Common myeloid progenitor, CD34-positive (primary cell): ENCODE measurements at regions not wholly inside any gene's neighbourhood (a gene's known extent, or its start where the extent isn't known, plus 50 kb on each side); places are given as distances from the start of the nearest gene placed in this dataset.
"Not testable (repeated sequence)": the region's sequence is repeated elsewhere in the genome, so short reads cannot be mapped to it uniquely, and the experiment has no call there.

Experiments used
- CTCF ChIA-PET: fragments of 350-600 bp; sonication (Branson Sonifier 250); formaldehyde crosslinking; loops from one replicate; lab custom pipeline; 2021; ENCODE audit warnings: antibody characterized with exemption; lab: Charles Lee
- POLR2A ChIA-PET: fragments of 350-600 bp; sonication (Branson Sonifier 250); formaldehyde crosslinking; loops from one replicate; lab custom pipeline; 2021; ENCODE audit warnings: antibody characterized with exemption; lab: Charles Lee
- DNase-seq, 3 donors: peaks; one replicate each; pipeline versions ENCODE4 v3.0.0 to v3.0.0-alpha.2; 2013
- H3K27ac ChIP-seq, 2 experiments: 1 replicate in 1 of 2; 2 replicates in 1 of 2; pipeline ENCODE4 v1.7.0; 2013; ENCODE audit warnings: inconsistent platforms in 2 of 2, low read length in 2 of 2, mild to moderate bottlenecking in 2 of 2, low read depth in 1 of 2, moderate library complexity in 1 of 2; ENCODE audit not compliant: severe bottlenecking in 2 of 2, insufficient read depth in 1 of 2, poor library complexity in 1 of 2
- H3K27me3 ChIP-seq, 5 experiments: replicated peaks in 2 of 5; 1 replicate in 3 of 5; 2 replicates in 2 of 5; pipeline versions ENCODE4 v1.6.1 to v1.7.0; 2013; ENCODE audit warnings: low read length in 4 of 5, mild to moderate bottlenecking in 2 of 5, moderate library complexity in 2 of 5, inconsistent platforms in 1 of 5; ENCODE audit not compliant: insufficient read depth in 5 of 5, control insufficient read depth in 4 of 5
- H3K36me3 ChIP-seq, 4 experiments: 1 replicate in 2 of 4; 2 replicates in 2 of 4; pipeline versions ENCODE4 v1.6.1 to v1.7.0; 2013; ENCODE audit warnings: low read length in 3 of 4, control low read depth in 1 of 4, mild to moderate bottlenecking in 1 of 4; ENCODE audit not compliant: control insufficient read depth in 4 of 4, insufficient read depth in 4 of 4
- H3K4me1 ChIP-seq, 4 experiments: 1 replicate in 3 of 4; 2 replicates in 1 of 4; pipeline versions ENCODE4 v1.6.1 to v1.7.1; 2013; ENCODE audit warnings: low read length in 3 of 4, mild to moderate bottlenecking in 3 of 4, control low read depth in 1 of 4, inconsistent platforms in 1 of 4, moderate library complexity in 1 of 4; ENCODE audit not compliant: control insufficient read depth in 4 of 4, insufficient read depth in 4 of 4; ENCODE audit errors: control extremely low read depth in 1 of 4
- H3K4me3 ChIP-seq, 7 experiments: 1 replicate in 4 of 7; 2 replicates in 3 of 7; pipeline versions ENCODE4 v1.5.1 to v1.7.0; 2013; ENCODE audit warnings: mild to moderate bottlenecking in 7 of 7, low read length in 6 of 7, moderate library complexity in 6 of 7, inconsistent platforms in 2 of 7, low read depth in 2 of 7, control low read depth in 1 of 7; ENCODE audit not compliant: insufficient read depth in 4 of 7, control insufficient read depth in 1 of 7; ENCODE audit errors: extremely low read depth in 1 of 7
- H3K9me3 ChIP-seq, 5 experiments: 1 replicate in 4 of 5; 2 replicates in 1 of 5; pipeline versions ENCODE4 v1.6.1 to v1.7.1; 2013; ENCODE audit warnings: low read length in 4 of 5, mild to moderate bottlenecking in 2 of 5, inconsistent platforms in 1 of 5, low read depth in 1 of 5, moderate library complexity in 1 of 5; ENCODE audit not compliant: control insufficient read depth in 4 of 5, insufficient read depth in 2 of 5; ENCODE audit errors: control extremely low read depth in 1 of 5
- WGBS: methylation state at CpG from one replicate; pipeline ENCODE4 v1.1.5; 2013; ENCODE audit not compliant: insufficient coverage; 5-methylcytosine and 5-hydroxymethylcytosine counted together

GRCh38 chrX:128691872-128692271 is 639.7 kb upstream of the ACTRT1 start:
- Histone ChIP-seq H3K27me3 (no peaks in the 10 kb centered on the region), H3K36me3 (no peaks in the 10 kb centered on the region), H3K9me3 (no peaks in the 10 kb centered on the region), H3K4me3 (no peak overlapping the region), H3K4me1 (no peaks in the 10 kb centered on the region), H3K27ac (no peak overlapping the region)
- no peak for DNase-seq
- no CpG with 5 or more reads among the region's 6 CpGs for WGBS
- ChIA-PET CTCF (no interaction called here), POLR2A (no interaction called here)

GRCh38 chrX:128685387-128685786 is 633.2 kb upstream of the ACTRT1 start:
- no peak overlapping the region for H3K27ac ChIP-seq
- WGBS, result 63% methylated on average over 1 of the region's 2 CpGs
- no peaks in the 10 kb centered on the region for H3K9me3 ChIP-seq
- no peaks in the 10 kb centered on the region for H3K27me3 ChIP-seq
- ChIA-PET CTCF (no interaction called here), POLR2A (no interaction called here)
- no peaks in the 10 kb centered on the region for H3K4me1 ChIP-seq
- no peak overlapping the region for H3K4me3 ChIP-seq
- no peaks in the 10 kb centered on the region for H3K36me3 ChIP-seq
- DNase-seq, result no peak

- 69% methylated on average over 3 of the region's 4 CpGs for WGBS
- H3K4me3 ChIP-seq, result no peak overlapping the region
- ChIA-PET POLR2A (no interaction called here), CTCF (no interaction called here)
- H3K27me3 ChIP-seq, result no peaks in the 10 kb centered on the region
- H3K36me3 ChIP-seq, result no peaks in the 10 kb centered on the region
- peaks cover 0 to 3% (median 0%) of the 10 kb centered on the region in 5 experiments for H3K9me3 ChIP-seq
- H3K27ac ChIP-seq, result no peak overlapping the region
- no peaks in the 10 kb centered on the region for H3K4me1 ChIP-seq
- DNase-seq, result no peak
Observed at GRCh38 chrX:128676651-128677050, 624.4 kb upstream of the ACTRT1 start.

GRCh38 chrX:128674326-128675086 is 622.3 kb upstream of the ACTRT1 start:
- H3K36me3 ChIP-seq, H3K27ac ChIP-seq, H3K9me3 ChIP-seq, POLR2A ChIA-PET, CTCF ChIA-PET, H3K4me1 ChIP-seq, H3K4me3 ChIP-seq, H3K27me3 ChIP-seq, DNase-seq: not testable (repeated sequence)
- 81% methylated on average over 7 of the region's 9 CpGs for WGBS

GRCh38 chrX:128664211-128664610 is 612.0 kb upstream of the ACTRT1 start:
- POLR2A ChIA-PET, result no interaction called here

GRCh38 chrX:128653524-128654060 is 601.4 kb upstream of the ACTRT1 start:
- H3K27ac ChIP-seq, result no peak overlapping the region
- ChIA-PET POLR2A (no interaction called here), CTCF (no interaction called here)
- WGBS, result 61% methylated on average over 5 of the region's 6 CpGs
- no peaks in the 10 kb centered on the region for H3K4me1 ChIP-seq
- H3K4me3 ChIP-seq, result no peak overlapping the region
- H3K27me3 ChIP-seq, result no peaks in the 10 kb centered on the region
- H3K9me3 ChIP-seq, result no peaks in the 10 kb centered on the region
- no peaks in the 10 kb centered on the region for H3K36me3 ChIP-seq
- no peak for DNase-seq

More at GRCh38 chrX:128664211-128664610, 612.0 kb upstream of the ACTRT1 start:
- DNase-seq, result no peak
- H3K27me3 ChIP-seq, result no peaks in the 10 kb centered on the region
- CTCF ChIA-PET, result no interaction called here
- no peak overlapping the region for H3K27ac ChIP-seq
- no peaks in the 10 kb centered on the region for H3K9me3 ChIP-seq
- no peaks in the 10 kb centered on the region for H3K36me3 ChIP-seq
- H3K4me3 ChIP-seq, result no peak overlapping the region
- no CpG with 5 or more reads among the region's 1 CpG for WGBS
- H3K4me1 ChIP-seq, result no peaks in the 10 kb centered on the region

GRCh38 chrX:128650326-128650725 is 598.1 kb upstream of the ACTRT1 start:
- H3K9me3 ChIP-seq, result no peaks in the 10 kb centered on the region
- POLR2A ChIA-PET, result no interaction called here
- H3K27me3 ChIP-seq, result no peaks in the 10 kb centered on the region
- no peaks in the 10 kb centered on the region for H3K36me3 ChIP-seq
- DNase-seq, result no peak
- no peak overlapping the region for H3K4me3 ChIP-seq
- WGBS, result 56% methylated on average over 1 of the region's 1 CpG
- H3K27ac ChIP-seq, result no peak overlapping the region
- CTCF ChIA-PET, result no interaction called here
- H3K4me1 ChIP-seq, result no peaks in the 10 kb centered on the region
